SK-N-SH (cell line): ENCODE measurements at regions not wholly inside any gene's neighbourhood (a gene's known extent, or its start where the extent isn't known, plus 50 kb on each side); places are given as distances from the start of the nearest gene placed in this dataset.

ENCODE experiments used
- CTCF ChIA-PET: fragments of 300-600, 350-600 bp; formaldehyde crosslinking; extraction: SDS; loops from one replicate; lab custom pipeline; 2021; lab: Yijun Ruan, JAX
- POLR2A ChIA-PET: fragments of 350-600 bp; sonication (Branson Sonifier 250); formaldehyde crosslinking; extraction: SDS; loops from one replicate; lab custom pipeline; 2020; ENCODE audit warnings: antibody characterized with exemption, inconsistent platforms; lab: Yijun Ruan, JAX
- DNase-seq: peaks from one replicate; pipeline ENCODE4 v3.0.0; 2012
- H2AFZ ChIP-seq: fragments of 200-600 bp; sonication (generic); 2 replicates; pipeline ENCODE4 v1.8.1; 2016; ENCODE audit warnings: antibody characterized with exemption, mild to moderate bottlenecking, low read depth
- H3F3A ChIP-seq: fragments of 200-600 bp; sonication (generic); replicated peaks from 2 replicates; pipeline ENCODE3; 2016; ENCODE audit warnings: antibody characterized with exemption, mild to moderate bottlenecking; ENCODE audit not compliant: insufficient read depth
- H3K27ac ChIP-seq, 2 experiments: fragments of 200-500 bp in 1 of 2; fragments of 200-600 bp in 1 of 2; sonication (Bioruptor generic) in 1 of 2; sonication (generic), shearing (Covaris generic) in 1 of 2; 2 replicates each; pipeline versions ENCODE4 v1.5.1 to v1.6.1; 2014 to 2016; ENCODE audit warnings: low read depth in 2 of 2, inconsistent platforms in 1 of 2, low read length in 1 of 2, mild to moderate bottlenecking in 1 of 2, mixed read lengths in 1 of 2
- H3K27me3 ChIP-seq: fragments of 200-600 bp; sonication (generic), shearing (Covaris generic); 2 replicates; pipeline ENCODE4 v1.6.1; 2016; ENCODE audit warnings: mixed run types; ENCODE audit not compliant: insufficient read depth
- H3K36me3 ChIP-seq, 2 experiments: fragments of 200-500 bp in 1 of 2; fragments of 200-600 bp in 1 of 2; sonication (Bioruptor generic) in 1 of 2; sonication (generic) in 1 of 2; replicated peaks in 1 of 2; 2 replicates each; pipeline versions ENCODE3 to v1.5.1; 2014 to 2016; ENCODE audit warnings: low read length in 1 of 2, mild to moderate bottlenecking in 1 of 2; ENCODE audit not compliant: insufficient read depth in 2 of 2, control insufficient read depth in 1 of 2
- H3K4me1 ChIP-seq, 2 experiments: fragments of 200-500 bp in 1 of 2; fragments of 200-600 bp in 1 of 2; sonication (Bioruptor generic) in 1 of 2; sonication (generic), shearing (Covaris generic) in 1 of 2; 2 replicates each; pipeline versions ENCODE4 v1.5.1 to v1.6.1; 2014 to 2016; ENCODE audit warnings: low read depth in 1 of 2, low read length in 1 of 2, mixed run types in 1 of 2; ENCODE audit not compliant: insufficient read depth in 2 of 2, control insufficient read depth in 1 of 2
- H3K4me2 ChIP-seq: fragments of 200-600 bp; sonication (generic), shearing (Covaris generic); 2 replicates; pipeline ENCODE4 v1.6.1; 2017; ENCODE audit warnings: mixed run types
- H3K4me3 ChIP-seq, 2 experiments: fragments of 200-500 bp in 1 of 2; fragments of 200-600 bp in 1 of 2; sonication (Bioruptor generic) in 1 of 2; sonication (generic), shearing (Covaris generic) in 1 of 2; 2 replicates each; pipeline versions ENCODE4 v1.5.1 to v1.8.1; 2014 to 2016; ENCODE audit warnings: low read depth in 2 of 2, inconsistent platforms in 1 of 2, low read length in 1 of 2, mild to moderate bottlenecking in 1 of 2, mixed read lengths in 1 of 2, moderate library complexity in 1 of 2
- H3K79me2 ChIP-seq: fragments of 200-600 bp; sonication (generic); 2 replicates; pipeline ENCODE4 v1.8.1; 2017; ENCODE audit warnings: mild to moderate bottlenecking; ENCODE audit not compliant: insufficient read depth
- H3K9ac ChIP-seq: fragments of 200-600 bp; sonication (generic); 2 replicates; pipeline ENCODE4 v1.6.1; 2017; ENCODE audit warnings: mixed run types
- H3K9me2 ChIP-seq: fragments of 200-600 bp; sonication (generic); 2 replicates; pipeline ENCODE4 v1.6.1; 2017; ENCODE audit warnings: mixed run types
- H3K9me3 ChIP-seq: fragments of 200-600 bp; sonication (generic); 2 replicates; pipeline ENCODE4 v1.6.1; 2017; ENCODE audit warnings: mixed run types, mild to moderate bottlenecking, moderate library complexity
- H4K20me1 ChIP-seq: fragments of 200-600 bp; sonication (generic); 2 replicates; pipeline ENCODE4 v1.6.1; 2017; ENCODE audit warnings: mild to moderate bottlenecking, mixed run types; ENCODE audit not compliant: insufficient read depth
- CHD2 ChIP-seq: fragments of 150-350 bp; IDR thresholded peaks from 2 replicates; pipeline ENCODE4 v1.6.1; 2018; ENCODE audit warnings: low read length; ENCODE audit not compliant: partially characterized antibody
- ELF1 ChIP-seq: IDR thresholded peaks from 2 replicates; pipeline ENCODE4 v1.4.0; 2012
- FOXM1 ChIP-seq: IDR thresholded peaks from 2 replicates; pipeline ENCODE4 v1.4.0; 2012; ENCODE audit warnings: low read depth, mild to moderate bottlenecking
- GABPA ChIP-seq: IDR thresholded peaks from 2 replicates; pipeline ENCODE4 v1.4.0; 2012; ENCODE audit warnings: low read depth, mild to moderate bottlenecking
- GATA2 ChIP-seq: sonication (generic); formaldehyde crosslinking; IDR thresholded peaks from 2 replicates; pipeline ENCODE4 v1.5.0; 2020; ENCODE audit warnings: mild to moderate bottlenecking, missing genetic modification reagents
- MXI1 ChIP-seq: IDR thresholded peaks from 2 replicates; pipeline ENCODE4 v1.6.1; 2012; ENCODE audit warnings: mild to moderate bottlenecking, low read depth, low read length, improper control_type of control experiment
- RCOR1 ChIP-seq: fragments of 150-350 bp; IDR thresholded peaks from 2 replicates; pipeline ENCODE4 v1.6.1; 2017; ENCODE audit warnings: antibody characterized with exemption, low read length
- RFX5 ChIP-seq: IDR thresholded peaks from 2 replicates; pipeline ENCODE4 v1.6.1; 2012; ENCODE audit warnings: mild to moderate bottlenecking, improper control_type of control experiment, low read length
- SMC3 ChIP-seq: IDR thresholded peaks from 2 replicates; pipeline ENCODE4 v1.6.1; 2012; ENCODE audit warnings: low read depth, low read length, improper control_type of control experiment
- TAF1 ChIP-seq: IDR thresholded peaks from 2 replicates; pipeline ENCODE4 v1.6.1; 2012; ENCODE audit warnings: low read depth, mild to moderate bottlenecking, low read length, moderate library complexity, borderline replicate concordance
- WGBS: methylation state at CpG from one replicate; pipeline ENCODE4 v1.1.6; 2017; ENCODE audit warnings: low lambda C conversion rate; 5-methylcytosine and 5-hydroxymethylcytosine counted together
- TF ChIP-seq, protein P1 (sequence below): fragments of 150-350 bp; IDR thresholded peaks from 2 replicates; pipeline ENCODE4 v1.6.1; 2016; ENCODE audit warnings: mild to moderate bottlenecking, low read depth, low read length
- TF ChIP-seq, protein P2 (sequence below): fragments of 200-600 bp; sonication (generic); IDR thresholded peaks from 2 replicates; pipeline ENCODE4 v1.6.1; 2017; ENCODE audit warnings: antibody characterized with exemption, mild to moderate bottlenecking, moderate library complexity

DNA sequence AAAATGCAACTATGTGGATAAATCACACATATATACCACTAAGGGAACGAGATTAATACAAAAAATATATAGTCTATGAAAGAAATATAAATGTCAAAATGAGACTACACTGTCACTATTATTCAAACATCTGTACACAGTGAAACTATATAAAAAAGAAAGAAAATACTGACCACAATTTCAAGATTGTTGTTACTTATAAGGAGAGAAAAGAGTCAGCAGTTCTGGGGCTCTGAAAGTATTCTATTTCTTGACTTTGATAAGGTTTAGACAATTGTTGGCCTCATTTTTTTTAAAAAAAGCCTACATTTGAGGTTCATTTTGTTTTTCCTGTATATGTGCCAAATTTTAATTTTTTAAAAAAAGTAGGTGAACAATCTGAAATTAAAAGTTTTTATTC lies 319.3 kb upstream of the CHRM3 start:
- no peak for DNase-seq
- 13% methylated on average over 1 of the region's 1 CpG for WGBS
- H3K4me2 ChIP-seq: no peak overlapping the region

DNA sequence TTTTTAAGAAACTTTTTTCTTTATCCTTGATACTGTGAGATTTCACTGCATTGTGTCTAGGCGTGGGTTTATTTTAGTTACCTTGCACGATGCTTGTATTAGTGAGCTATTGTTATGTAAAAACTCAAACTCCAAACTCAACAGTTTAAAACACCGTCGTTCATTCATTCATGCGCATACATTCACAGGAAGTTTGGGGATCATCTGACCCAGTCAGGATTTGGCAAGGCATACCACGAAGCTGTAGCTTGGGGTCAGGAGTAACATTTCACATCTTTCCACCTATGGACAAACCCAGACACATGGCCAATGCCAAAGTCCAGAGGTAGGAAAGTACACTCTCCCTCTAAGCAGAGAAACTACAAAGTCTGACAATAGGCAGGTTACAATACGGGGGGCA lies 324.6 kb upstream of the CHRM3 start:
- 49% methylated on average over 7 of the region's 7 CpGs for WGBS
- CTCF ChIA-PET: no interaction called here

More for the DNA sequence above, 319.3 kb upstream of the CHRM3 start:
- H2AFZ ChIP-seq: no peak overlapping the region
- no peaks in the 10 kb centered on the region for H4K20me1 ChIP-seq
- H3K79me2 ChIP-seq: no peaks in the 10 kb centered on the region
- ChIA-PET POLR2A (no interaction called here), CTCF (no interaction called here)
- no peaks in the 10 kb centered on the region for H3K4me1 ChIP-seq
- no peaks in the 10 kb centered on the region for H3K27me3 ChIP-seq
- no peak overlapping the region for H3K4me3 ChIP-seq
- no peak for TF ChIP-seq SMC3
- no peak overlapping the region for H3K9ac ChIP-seq
- H3K27ac ChIP-seq: no peak overlapping the region
- H3F3A ChIP-seq: no peaks in the 10 kb centered on the region
- H3K36me3 ChIP-seq: no peaks in the 10 kb centered on the region
- no peaks in the 10 kb centered on the region for H3K9me3 ChIP-seq
- no peaks in the 10 kb centered on the region; the same call in 1 of the 2 replicates for H3K9me2 ChIP-seq

DNA sequence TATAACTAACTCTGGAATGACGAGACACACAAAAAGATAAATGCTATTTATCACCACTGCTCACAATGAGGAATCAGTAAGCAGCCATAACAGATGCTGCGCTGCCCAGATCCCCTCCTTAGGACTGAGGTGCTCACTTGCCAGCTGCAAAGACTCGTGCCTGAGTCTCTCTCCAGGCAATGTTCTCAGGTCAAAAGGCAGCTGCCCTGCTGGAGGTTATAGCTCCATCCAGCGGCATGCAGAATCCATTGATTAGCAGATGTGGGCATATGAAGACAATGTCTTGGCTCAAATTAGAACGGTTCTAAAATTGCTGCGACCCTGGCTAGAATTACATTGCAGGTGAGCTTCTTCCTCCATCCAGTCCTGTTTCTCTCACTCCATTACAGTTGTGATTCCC lies 328.2 kb upstream of the CHRM3 start:
- Histone ChIP-seq H3K9me3 (no peaks in the 10 kb centered on the region), H3K27ac (no peak overlapping the region), H3K79me2 (no peaks in the 10 kb centered on the region), H3K9ac (no peak overlapping the region), H2AFZ (no peak overlapping the region), H3K4me2 (no peak overlapping the region), H3F3A (no peaks in the 10 kb centered on the region), H3K4me3 (no peak overlapping the region), H3K27me3 (no peaks in the 10 kb centered on the region), H3K9me2 (no peaks in the 10 kb centered on the region), H3K4me1 (no peaks in the 10 kb centered on the region; a peak in 2 of 4 replicates), H3K36me3 (no peaks in the 10 kb centered on the region), H4K20me1 (no peaks in the 10 kb centered on the region)
- no peak for TF ChIP-seq TAF1
- TF ChIP-seq, protein P1, sequence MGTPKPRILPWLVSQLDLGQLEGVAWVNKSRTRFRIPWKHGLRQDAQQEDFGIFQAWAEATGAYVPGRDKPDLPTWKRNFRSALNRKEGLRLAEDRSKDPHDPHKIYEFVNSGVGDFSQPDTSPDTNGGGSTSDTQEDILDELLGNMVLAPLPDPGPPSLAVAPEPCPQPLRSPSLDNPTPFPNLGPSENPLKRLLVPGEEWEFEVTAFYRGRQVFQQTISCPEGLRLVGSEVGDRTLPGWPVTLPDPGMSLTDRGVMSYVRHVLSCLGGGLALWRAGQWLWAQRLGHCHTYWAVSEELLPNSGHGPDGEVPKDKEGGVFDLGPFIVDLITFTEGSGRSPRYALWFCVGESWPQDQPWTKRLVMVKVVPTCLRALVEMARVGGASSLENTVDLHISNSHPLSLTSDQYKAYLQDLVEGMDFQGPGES: no peak
- TF ChIP-seq, protein P2, sequence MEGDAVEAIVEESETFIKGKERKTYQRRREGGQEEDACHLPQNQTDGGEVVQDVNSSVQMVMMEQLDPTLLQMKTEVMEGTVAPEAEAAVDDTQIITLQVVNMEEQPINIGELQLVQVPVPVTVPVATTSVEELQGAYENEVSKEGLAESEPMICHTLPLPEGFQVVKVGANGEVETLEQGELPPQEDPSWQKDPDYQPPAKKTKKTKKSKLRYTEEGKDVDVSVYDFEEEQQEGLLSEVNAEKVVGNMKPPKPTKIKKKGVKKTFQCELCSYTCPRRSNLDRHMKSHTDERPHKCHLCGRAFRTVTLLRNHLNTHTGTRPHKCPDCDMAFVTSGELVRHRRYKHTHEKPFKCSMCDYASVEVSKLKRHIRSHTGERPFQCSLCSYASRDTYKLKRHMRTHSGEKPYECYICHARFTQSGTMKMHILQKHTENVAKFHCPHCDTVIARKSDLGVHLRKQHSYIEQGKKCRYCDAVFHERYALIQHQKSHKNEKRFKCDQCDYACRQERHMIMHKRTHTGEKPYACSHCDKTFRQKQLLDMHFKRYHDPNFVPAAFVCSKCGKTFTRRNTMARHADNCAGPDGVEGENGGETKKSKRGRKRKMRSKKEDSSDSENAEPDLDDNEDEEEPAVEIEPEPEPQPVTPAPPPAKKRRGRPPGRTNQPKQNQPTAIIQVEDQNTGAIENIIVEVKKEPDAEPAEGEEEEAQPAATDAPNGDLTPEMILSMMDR: no peak
- TF ChIP-seq RCOR1: no peak
- TF ChIP-seq MXI1: no peak
- no peak for TF ChIP-seq FOXM1
- TF ChIP-seq GATA2: no peak
- no peak for DNase-seq
- ChIA-PET POLR2A (interaction anchor here (0.6 kb wide), 1 partner anchor 123 kb away, joined by 3 read pairs; no protein-coding TSS in a partner anchor), CTCF (interaction anchor here (1.1 to 1.3 kb wide), 3 partner anchors 13 to 1194 kb away, joined by 3 read pairs; no protein-coding TSS in a partner anchor)
- 36% methylated on average over 5 of the region's 6 CpGs for WGBS

More for the DNA sequence above, 324.6 kb upstream of the CHRM3 start:
- H3K4me1 ChIP-seq: no peaks in the 10 kb centered on the region; a peak in 1 of 4 replicates
- H3K9me3 ChIP-seq: no peaks in the 10 kb centered on the region
- H3K36me3 ChIP-seq: no peaks in the 10 kb centered on the region
- H3K79me2 ChIP-seq: no peaks in the 10 kb centered on the region
- DNase-seq: no peak
- POLR2A ChIA-PET: no interaction called here
- H3F3A ChIP-seq: no peaks in the 10 kb centered on the region
- no peak overlapping the region for H3K9ac ChIP-seq
- no peaks in the 10 kb centered on the region for H4K20me1 ChIP-seq
- no peak overlapping the region for H2AFZ ChIP-seq
- H3K9me2 ChIP-seq: no peaks in the 10 kb centered on the region
- H3K27ac ChIP-seq: no peak overlapping the region
- H3K27me3 ChIP-seq: no peaks in the 10 kb centered on the region
- no peak overlapping the region for H3K4me2 ChIP-seq
- no peak for TF ChIP-seq SMC3
- TF ChIP-seq CHD2: no peak
- no peak for TF ChIP-seq RFX5
- TF ChIP-seq ELF1: no peak
- TF ChIP-seq GABPA: no peak
- H3K4me3 ChIP-seq: no peak overlapping the region
